Muscle layer of colon (tissue), 2 donors: ENCODE measurements at regions not wholly inside any gene's neighbourhood (a gene's known extent, or its start where the extent isn't known, plus 50 kb on each side); places are given as distances from the start of the nearest gene placed in this dataset.

ENCODE experiments used
- H3K27ac ChIP-seq: one replicate; pipeline ENCODE4 v1.7.0; 2013; ENCODE audit warnings: low read depth, mild to moderate bottlenecking, low read length, moderate library complexity
- H3K27me3 ChIP-seq, 2 donors: one replicate each; pipeline ENCODE4 v1.7.0; 2013; ENCODE audit warnings: low read length in 2 of 2, mild to moderate bottlenecking in 2 of 2; ENCODE audit not compliant: insufficient read depth in 2 of 2, control insufficient read depth in 1 of 2
- H3K36me3 ChIP-seq: one replicate; pipeline ENCODE4 v1.7.0; 2013; ENCODE audit warnings: mild to moderate bottlenecking, low read length; ENCODE audit not compliant: insufficient read depth
- H3K4me1 ChIP-seq: one replicate; pipeline ENCODE4 v1.7.0; 2013; ENCODE audit warnings: mild to moderate bottlenecking, low read length; ENCODE audit not compliant: insufficient read depth
- H3K4me3 ChIP-seq, 2 donors: one replicate each; pipeline ENCODE4 v1.7.0; 2013; ENCODE audit warnings: low read length in 2 of 2, low read depth in 1 of 2, mild to moderate bottlenecking in 1 of 2, moderate library complexity in 1 of 2
- H3K9ac ChIP-seq: one replicate; pipeline ENCODE4 v1.7.0; 2013; ENCODE audit warnings: low read length
- H3K9me3 ChIP-seq: one replicate; pipeline ENCODE4 v1.7.0; 2013; ENCODE audit warnings: mild to moderate bottlenecking, low read length
- donor health status: abdominal sarcoma.
- donor health status: Adenocarcinoma of cecum.

GRCh38 chr9:134267881-134268724 lies 58.2 kb upstream of the RXRA start:
- no peak overlapping the region for H3K4me3 ChIP-seq
- peaks cover 0 to 9% of the 10 kb centered on the region in 2 donors for H3K27me3 ChIP-seq
- H3K27ac ChIP-seq, result no peak overlapping the region

GRCh38 chr9:134268747-134269146 lies 57.5 kb upstream of the RXRA start:
- Histone ChIP-seq H3K4me3 (no peak overlapping the region), H3K4me1 (no peaks in the 10 kb centered on the region), H3K27me3 (peaks cover 0 to 9% of the 10 kb centered on the region in 2 donors), H3K27ac (no peak overlapping the region), H3K9me3 (no peaks in the 10 kb centered on the region), H3K9ac (no peak overlapping the region), H3K36me3 (no peaks in the 10 kb centered on the region)

More at GRCh38 chr9:134267881-134268724, 58.2 kb upstream of the RXRA start:
- no peak overlapping the region for H3K9ac ChIP-seq
- no peaks in the 10 kb centered on the region for H3K9me3 ChIP-seq
- H3K4me1 ChIP-seq, result no peaks in the 10 kb centered on the region
- H3K36me3 ChIP-seq, result no peaks in the 10 kb centered on the region

- Histone ChIP-seq H3K27me3 (no peaks in the 10 kb centered on the region), H3K4me3 (no peak overlapping the region), H3K27ac (no peak overlapping the region), H3K36me3 (no peaks in the 10 kb centered on the region), H3K4me1 (no peaks in the 10 kb centered on the region), H3K9me3 (no peaks in the 10 kb centered on the region), H3K9ac (no peak overlapping the region)
Measured at GRCh38 chr9:134271338-134272301, 54.6 kb upstream of the RXRA start.

GRCh38 chr9:134272302-134273023 lies 53.8 kb upstream of the RXRA start:
- H3K9me3 ChIP-seq, result no peaks in the 10 kb centered on the region
- no peaks in the 10 kb centered on the region for H3K4me1 ChIP-seq
- no peak overlapping the region for H3K27ac ChIP-seq
- no peak overlapping the region for H3K9ac ChIP-seq
- no peaks in the 10 kb centered on the region for H3K27me3 ChIP-seq
- no peak overlapping the region for H3K4me3 ChIP-seq
- H3K36me3 ChIP-seq, result no peaks in the 10 kb centered on the region

- Histone ChIP-seq H3K9ac (no peak overlapping the region), H3K4me1 (no peaks in the 10 kb centered on the region), H3K9me3 (no peaks in the 10 kb centered on the region), H3K27ac (no peak overlapping the region), H3K4me3 (no peak overlapping the region), H3K27me3 (no peaks in the 10 kb centered on the region), H3K36me3 (no peaks in the 10 kb centered on the region)
Measured at GRCh38 chr9:134273647-134274046, 52.6 kb upstream of the RXRA start.

- Histone ChIP-seq H3K9me3 (no peaks in the 10 kb centered on the region), H3K36me3 (no peaks in the 10 kb centered on the region), H3K4me3 (no peak overlapping the region), H3K4me1 (no peaks in the 10 kb centered on the region), H3K9ac (no peak overlapping the region), H3K27ac (no peak overlapping the region), H3K27me3 (no peaks in the 10 kb centered on the region)
Measured at GRCh38 chr9:134275375-134275774, 50.9 kb upstream of the RXRA start.

- no peaks in the 10 kb centered on the region for H3K4me1 ChIP-seq
- no peaks in the 10 kb centered on the region for H3K27me3 ChIP-seq
- H3K36me3 ChIP-seq, result no peaks in the 10 kb centered on the region
- no peaks in the 10 kb centered on the region for H3K9me3 ChIP-seq
- H3K9ac ChIP-seq, result no peak overlapping the region
- no peak overlapping the region for H3K27ac ChIP-seq
- no peak overlapping the region for H3K4me3 ChIP-seq
Measured at GRCh38 chr9:134276453-134277245, 49.6 kb upstream of the RXRA start.
